ENCODE measurements at regions not wholly inside any gene's neighbourhood (a gene's known extent, or its start where the extent isn't known, plus 50 kb on each side); places are given as distances from the start of the nearest gene placed in this dataset.
"Not testable (repeated sequence)": the region's sequence is repeated elsewhere in the genome, so short reads cannot be mapped to it uniquely, and the experiment has no call there.

GRCh38 chr2:208595386-208596275 is 189.0 kb downstream of the PTH2R start:
- H3K4me3 ChIP-seq (ENCODE audit: low read depth, low read length): no peak overlapping the region
- no peak for DNase-seq (ENCODE audit: low read depth)

- no peak for DNase-seq (ENCODE audit: low read depth)
- H3K4me3 ChIP-seq (ENCODE audit: low read depth, low read length): no peak overlapping the region
Observed at GRCh38 chr2:208607694-208608093, 201.1 kb downstream of the PTH2R start.

GRCh38 chr2:208608122-208608835 is 201.7 kb downstream of the PTH2R start:
- DNase-seq (ENCODE audit: low read depth): no peak
- H3K4me3 ChIP-seq (ENCODE audit: low read depth, low read length): no peak overlapping the region

GRCh38 chr2:208609166-208609804 is 202.7 kb downstream of the PTH2R start:
- H3K4me3 ChIP-seq (ENCODE audit: low read depth, low read length): no peak overlapping the region
- no peak for DNase-seq (ENCODE audit: low read depth)

- not testable (repeated sequence) for H3K4me3 ChIP-seq (ENCODE audit: low read depth, low read length); DNase-seq (ENCODE audit: low read depth)
Observed at GRCh38 chr2:208615675-208616074, 209.1 kb downstream of the PTH2R start.

GRCh38 chr2:208618220-208618619 is 211.6 kb downstream of the PTH2R start:
- DNase-seq (ENCODE audit: low read depth): no peak
- H3K4me3 ChIP-seq (ENCODE audit: low read depth, low read length): no peak overlapping the region

GRCh38 chr2:208619993-208620392 is 213.4 kb downstream of the PTH2R start:
- no peak overlapping the region for H3K4me3 ChIP-seq (ENCODE audit: low read depth, low read length)
- DNase-seq (ENCODE audit: low read depth): no peak

- DNase-seq (ENCODE audit: low read depth): no peak
- H3K4me3 ChIP-seq (ENCODE audit: low read depth, low read length): no peak overlapping the region
Observed at GRCh38 chr2:208620487-208620978, 213.9 kb downstream of the PTH2R start.

GRCh38 chr2:208627110-208627884 is 220.7 kb downstream of the PTH2R start:
- H3K4me3 ChIP-seq (ENCODE audit: low read depth, low read length): no peak overlapping the region
- no peak for DNase-seq (ENCODE audit: low read depth)

GRCh38 chr2:208627916-208628315 is 221.3 kb downstream of the PTH2R start:
- no peak for DNase-seq (ENCODE audit: low read depth)
- H3K4me3 ChIP-seq (ENCODE audit: low read depth, low read length): no peak overlapping the region

GRCh38 chr2:208638059-208638458 is 231.5 kb downstream of the PTH2R start:
- no peak for DNase-seq (ENCODE audit: low read depth)
- no peak overlapping the region for H3K4me3 ChIP-seq (ENCODE audit: low read depth, low read length)

GRCh38 chr2:208642125-208642779 is 235.7 kb downstream of the PTH2R start:
- no peak overlapping the region for H3K4me3 ChIP-seq (ENCODE audit: low read depth, low read length)
- no peak for DNase-seq (ENCODE audit: low read depth)

- no peak for DNase-seq (ENCODE audit: low read depth)
- H3K4me3 ChIP-seq (ENCODE audit: low read depth, low read length): no peak overlapping the region
Observed at GRCh38 chr2:208643145-208643544, 236.6 kb downstream of the PTH2R start.

- H3K4me3 ChIP-seq (ENCODE audit: low read depth, low read length): no peak overlapping the region
- no peak for DNase-seq (ENCODE audit: low read depth)
Observed at GRCh38 chr2:208645226-208645625, 238.6 kb downstream of the PTH2R start.

- DNase-seq (ENCODE audit: low read depth): no peak
- H3K4me3 ChIP-seq (ENCODE audit: low read depth, low read length): no peak overlapping the region
Observed at GRCh38 chr2:208648368-208648767, 241.8 kb downstream of the PTH2R start.

- DNase-seq (ENCODE audit: low read depth): no peak
- H3K4me3 ChIP-seq (ENCODE audit: low read depth, low read length): no peak overlapping the region
Observed at GRCh38 chr2:208653383-208653782, 246.8 kb downstream of the PTH2R start.

- DNase-seq (ENCODE audit: low read depth): no peak
- H3K4me3 ChIP-seq (ENCODE audit: low read depth, low read length): no peak overlapping the region
Observed at GRCh38 chr2:208654056-208654455, 247.5 kb downstream of the PTH2R start.

- H3K4me3 ChIP-seq (ENCODE audit: low read depth, low read length): no peak overlapping the region
- no peak for DNase-seq (ENCODE audit: low read depth)
Observed at GRCh38 chr2:208657468-208657867, 250.9 kb downstream of the PTH2R start.

GRCh38 chr2:208669394-208669793 is 262.8 kb downstream of the PTH2R start:
- no peak for DNase-seq (ENCODE audit: low read depth)

More at GRCh38 chr2:208669394-208669793, 262.8 kb downstream of the PTH2R start:
- no peak overlapping the region for H3K4me3 ChIP-seq (ENCODE audit: low read depth, low read length)

Measured in skeletal muscle cell (primary cell).